Smooth muscle cell (in vitro differentiated cells): ENCODE measurements at regions not wholly inside any gene's neighbourhood (a gene's known extent, or its start where the extent isn't known, plus 50 kb on each side); places are given as distances from the start of the nearest gene placed in this dataset.

Experiments
- DNase-seq: peaks from one replicate; lab custom pipeline; 2025; ENCODE audit not compliant: unreplicated experiment; lab: John Stamatoyannopoulos, UW
- H2AFZ ChIP-seq: fragments of 200-600 bp; sonication (generic); 2 replicates; pipeline ENCODE4 v1.6.0; 2016; ENCODE audit warnings: antibody characterized with exemption, low read depth, mild to moderate bottlenecking
- H3F3A ChIP-seq: fragments of 200-600 bp; sonication (generic); 2 replicates; pipeline ENCODE4 v1.6.0; 2017; ENCODE audit warnings: antibody characterized with exemption, low read depth
- H3K27ac ChIP-seq: fragments of 200-600 bp; sonication (generic); 2 replicates; pipeline ENCODE4 v1.5.1; 2016; ENCODE audit warnings: low read depth, mild to moderate bottlenecking
- H3K27me3 ChIP-seq: fragments of 200-600 bp; sonication (generic); 2 replicates; pipeline ENCODE4 v1.6.1; 2016; ENCODE audit warnings: low read depth, mild to moderate bottlenecking
- H3K36me3 ChIP-seq: fragments of 200-600 bp; sonication (generic); 2 replicates; pipeline ENCODE4 v1.5.1; 2016; ENCODE audit warnings: low read depth
- H3K4me1 ChIP-seq: fragments of 200-600 bp; sonication (generic); 2 replicates; pipeline ENCODE4 v1.5.1; 2016; ENCODE audit warnings: low read depth
- H3K4me2 ChIP-seq: fragments of 200-600 bp; sonication (generic); 2 replicates; pipeline ENCODE4 v1.6.0; 2016; ENCODE audit warnings: mild to moderate bottlenecking
- H3K4me3 ChIP-seq: fragments of 200-600 bp; sonication (generic); 2 replicates; pipeline ENCODE4 v1.5.1; 2016; ENCODE audit warnings: mild to moderate bottlenecking
- H3K79me2 ChIP-seq: fragments of 200-600 bp; sonication (generic); 2 replicates; pipeline ENCODE4 v1.6.0; 2016; ENCODE audit warnings: low read depth, mild to moderate bottlenecking
- H3K9ac ChIP-seq: fragments of 200-600 bp; sonication (generic); 2 replicates; pipeline ENCODE4 v1.6.0; 2016; ENCODE audit warnings: low read depth
- H3K9me3 ChIP-seq: fragments of 200-600 bp; sonication (generic); replicated peaks from 2 replicates; pipeline ENCODE4 v1.5.1; 2016; ENCODE audit warnings: low read depth
- H4K20me1 ChIP-seq: fragments of 200-600 bp; sonication (generic); 2 replicates; pipeline ENCODE4 v1.6.0; 2016; ENCODE audit warnings: low read depth
- CTCF ChIP-seq: fragments of 200-600 bp; sonication (generic); IDR thresholded peaks from 2 replicates; pipeline ENCODE4 v1.5.1; 2017; ENCODE audit warnings: borderline replicate concordance, mild to moderate bottlenecking, antibody characterized with exemption; ENCODE audit not compliant: insufficient read depth, poor library complexity, severe bottlenecking
- WGBS: methylation state at CpG from one replicate; pipeline ENCODE4 v1.1.7; 2016; ENCODE audit warnings: low lambda C conversion rate; 5-methylcytosine and 5-hydroxymethylcytosine counted together

GRCh38 chr10:14412624-14413023, 81.9 kb upstream of the FRMD4A start:
- Histone ChIP-seq H3K4me3 (no peak overlapping the region), H2AFZ (no peak overlapping the region)
- TF ChIP-seq CTCF = no peak

GRCh38 chr10:14409856-14410458, 79.2 kb upstream of the FRMD4A start:
- no peaks in the 10 kb centered on the region for H3K9me3 ChIP-seq
- H3K36me3 ChIP-seq = no peaks in the 10 kb centered on the region
- H3K4me3 ChIP-seq = no peak overlapping the region
- no peak for TF ChIP-seq CTCF
- no peak for DNase-seq
- no peaks in the 10 kb centered on the region for H3K79me2 ChIP-seq
- H3F3A ChIP-seq = no peaks in the 10 kb centered on the region
- H3K4me2 ChIP-seq = no peak overlapping the region
- no peak overlapping the region for H3K9ac ChIP-seq
- 63% methylated on average over 3 of the region's 3 CpGs for WGBS
- H3K4me1 ChIP-seq = peaks cover 13% of the 10 kb centered on the region
- H4K20me1 ChIP-seq = no peaks in the 10 kb centered on the region
- no peaks in the 10 kb centered on the region for H3K27me3 ChIP-seq
- no peak overlapping the region for H3K27ac ChIP-seq
- H2AFZ ChIP-seq = no peak overlapping the region

More at GRCh38 chr10:14412624-14413023, 81.9 kb upstream of the FRMD4A start:
- Histone ChIP-seq H3K27ac (no peak overlapping the region), H3K9ac (no peak overlapping the region), H3K4me1 (peaks cover 17% of the 10 kb centered on the region), H3F3A (no peaks in the 10 kb centered on the region), H3K79me2 (no peaks in the 10 kb centered on the region), H3K36me3 (no peaks in the 10 kb centered on the region), H3K4me2 (no peak overlapping the region), H3K27me3 (no peaks in the 10 kb centered on the region), H4K20me1 (no peaks in the 10 kb centered on the region), H3K9me3 (no peaks in the 10 kb centered on the region)
- WGBS = 24% methylated on average over 2 of the region's 2 CpGs
- DNase-seq = no peak

GRCh38 chr10:14409247-14409646, 78.5 kb upstream of the FRMD4A start:
- Histone ChIP-seq H4K20me1 (no peaks in the 10 kb centered on the region), H3K9ac (no peak overlapping the region), H3K4me3 (no peak overlapping the region), H3K36me3 (no peaks in the 10 kb centered on the region), H2AFZ (no peak overlapping the region), H3K9me3 (no peaks in the 10 kb centered on the region), H3K4me2 (no peak overlapping the region), H3F3A (peaks cover 3% of the 10 kb centered on the region), H3K27me3 (no peaks in the 10 kb centered on the region), H3K79me2 (no peaks in the 10 kb centered on the region), H3K27ac (no peak overlapping the region), H3K4me1 (peaks cover 16% of the 10 kb centered on the region)
- TF ChIP-seq CTCF = no peak
- DNase-seq = no peak
- WGBS = 91% methylated on average over 4 of the region's 4 CpGs

GRCh38 chr10:14408139-14408538, 77.4 kb upstream of the FRMD4A start:
- no peaks in the 10 kb centered on the region for H3K79me2 ChIP-seq
- no peak for DNase-seq
- TF ChIP-seq CTCF = no peak
- peak overlapping the region; percentile 94 for H3K27ac ChIP-seq
- no peaks in the 10 kb centered on the region for H4K20me1 ChIP-seq
- H3K4me1 ChIP-seq = peaks cover 20% of the 10 kb centered on the region
- no peaks in the 10 kb centered on the region for H3K36me3 ChIP-seq
- H3K9ac ChIP-seq = peak overlapping the region; percentile 68
- peak overlapping the region; percentile 67 for H2AFZ ChIP-seq
- WGBS = 72% methylated on average over 2 of the region's 2 CpGs
- no peak overlapping the region for H3K4me3 ChIP-seq
- H3K27me3 ChIP-seq = no peaks in the 10 kb centered on the region
- H3F3A ChIP-seq = peaks cover 14% of the 10 kb centered on the region
- no peaks in the 10 kb centered on the region for H3K9me3 ChIP-seq
- H3K4me2 ChIP-seq = peak overlapping the region; percentile 61
